OCI-LY7 (cell line): ENCODE measurements at regions not wholly inside any gene's neighbourhood (a gene's known extent, or its start where the extent isn't known, plus 50 kb on each side); places are given as distances from the start of the nearest gene placed in this dataset.

Experiments
- BruUV-seq: library from RNA; stranded (reverse); fragments of 400-500 nt; replicated peaks from 2 replicates; lab custom pipeline; 2021; lab: Mats Ljungman, UMichigan
- CTCF ChIA-PET: fragments of 300-600 bp; sonication (Branson Sonifier 250); formaldehyde crosslinking; loops from one replicate; lab custom pipeline; 2022; ENCODE audit warnings: antibody characterized with exemption; ENCODE audit not compliant: unreplicated experiment; lab: Charles Lee
- POLR2A ChIA-PET: fragments of 300-600 bp; sonication (Branson Sonifier 250); formaldehyde crosslinking; loops from one replicate; lab custom pipeline; 2022; ENCODE audit warnings: antibody characterized with exemption; lab: Charles Lee
- DNase-seq: peaks from one replicate; pipeline ENCODE4 v3.0.0-alpha.2; 2015; ENCODE audit warnings: low spot score
- H2AFZ ChIP-seq: fragments of 200-600 bp; sonication (generic), shearing (Covaris generic); 2 replicates; pipeline ENCODE4 v1.6.1; 2014; ENCODE audit warnings: mild to moderate bottlenecking, antibody characterized with exemption, low read length, moderate library complexity
- H3K27ac ChIP-seq: fragments of 200-600 bp; sonication (generic); 2 replicates; pipeline ENCODE4 v1.5.1; 2014; ENCODE audit warnings: mixed run types, low read depth, mild to moderate bottlenecking, moderate library complexity, low read length, inconsistent platforms; ENCODE audit not compliant: poor library complexity, severe bottlenecking
- H3K36me3 ChIP-seq: fragments of 200-600 bp; sonication (generic); 2 replicates; pipeline ENCODE4 v1.6.1; 2014; ENCODE audit warnings: mild to moderate bottlenecking, antibody characterized with exemption, low read length, moderate library complexity, mixed read lengths; ENCODE audit not compliant: insufficient read depth
- H3K4me1 ChIP-seq: fragments of 200-600 bp; sonication (generic); 2 replicates; pipeline ENCODE4 v1.5.1; 2014; ENCODE audit warnings: mild to moderate bottlenecking, low read length; ENCODE audit not compliant: insufficient read depth, poor library complexity, severe bottlenecking
- H3K4me2 ChIP-seq: fragments of 200-600 bp; sonication (generic); 2 replicates; pipeline ENCODE4 v1.6.1; 2014; ENCODE audit warnings: mild to moderate bottlenecking, low read length
- H3K4me3 ChIP-seq: fragments of 200-600 bp; sonication (generic); 2 replicates; pipeline ENCODE4 v1.5.1; 2014; ENCODE audit warnings: mild to moderate bottlenecking, low read depth, low read length; ENCODE audit not compliant: poor library complexity, severe bottlenecking
- H3K79me2 ChIP-seq: fragments of 200-600 bp; sonication (generic); 2 replicates; pipeline ENCODE4 v1.6.1; 2016; ENCODE audit warnings: low read depth, mild to moderate bottlenecking, low read length, moderate library complexity, mixed read lengths; ENCODE audit not compliant: insufficient read depth
- H3K9me2 ChIP-seq: fragments of 200-600 bp; sonication (generic); 2 replicates; pipeline ENCODE4 v1.6.1; 2016; ENCODE audit warnings: mild to moderate bottlenecking, low read length, mixed read lengths; ENCODE audit not compliant: insufficient read depth
- H3K9me3 ChIP-seq: fragments of 200-600 bp; sonication (generic); 2 replicates; pipeline ENCODE4 v1.6.1; 2014; ENCODE audit warnings: mild to moderate bottlenecking, mixed run types, low read length, mixed read lengths
- H4K20me1 ChIP-seq: fragments of 200-600 bp; sonication (generic); 2 replicates; pipeline ENCODE4 v1.6.1; 2014; ENCODE audit warnings: mild to moderate bottlenecking, antibody characterized with exemption, low read length, moderate library complexity, mixed read lengths; ENCODE audit not compliant: insufficient read depth
- EZH2phosphoT487 ChIP-seq: fragments of 200-600 bp; sonication (generic); IDR thresholded peaks from 2 replicates; pipeline ENCODE4 v1.6.1; 2018; ENCODE audit warnings: low read depth, borderline replicate concordance, mild to moderate bottlenecking, mixed run types, antibody characterized with exemption, low read length, moderate library complexity, mixed read lengths
- intact Hi-C: fragments of 100-400 bp; cut with micrococcal nuclease; formaldehyde crosslinking; loops from one replicate; pipeline ENCODE4 v1.10.0; 2022; ENCODE audit not compliant: unreplicated experiment
- TF ChIP-seq, protein P1 (sequence below): fragments of 200-600 bp; sonication (generic); conservative IDR thresholded peaks from 2 replicates; pipeline ENCODE4 v1.5.1; 2014; ENCODE audit warnings: mild to moderate bottlenecking, antibody characterized with exemption, low read length, moderate library complexity, mixed read lengths

GRCh38 chrX:5810636-5811035 lies 418.0 kb downstream of the NLGN4X start:
- Histone ChIP-seq H3K9me3 (no peaks in the 10 kb centered on the region), H3K36me3 (no peaks in the 10 kb centered on the region), H3K4me3 (no peak overlapping the region), H3K9me2 (no peaks in the 10 kb centered on the region), H2AFZ (no peak overlapping the region), H3K79me2 (no peaks in the 10 kb centered on the region), H3K4me2 (no peak overlapping the region), H3K4me1 (no peaks in the 10 kb centered on the region), H4K20me1 (no peaks in the 10 kb centered on the region), H3K27ac (no peak overlapping the region)
- ChIA-PET CTCF (no interaction called here), POLR2A (no interaction called here)
- BruUV-seq = no TSS peak
- TF ChIP-seq EZH2phosphoT487 = no peak
- TF ChIP-seq, protein P1, sequence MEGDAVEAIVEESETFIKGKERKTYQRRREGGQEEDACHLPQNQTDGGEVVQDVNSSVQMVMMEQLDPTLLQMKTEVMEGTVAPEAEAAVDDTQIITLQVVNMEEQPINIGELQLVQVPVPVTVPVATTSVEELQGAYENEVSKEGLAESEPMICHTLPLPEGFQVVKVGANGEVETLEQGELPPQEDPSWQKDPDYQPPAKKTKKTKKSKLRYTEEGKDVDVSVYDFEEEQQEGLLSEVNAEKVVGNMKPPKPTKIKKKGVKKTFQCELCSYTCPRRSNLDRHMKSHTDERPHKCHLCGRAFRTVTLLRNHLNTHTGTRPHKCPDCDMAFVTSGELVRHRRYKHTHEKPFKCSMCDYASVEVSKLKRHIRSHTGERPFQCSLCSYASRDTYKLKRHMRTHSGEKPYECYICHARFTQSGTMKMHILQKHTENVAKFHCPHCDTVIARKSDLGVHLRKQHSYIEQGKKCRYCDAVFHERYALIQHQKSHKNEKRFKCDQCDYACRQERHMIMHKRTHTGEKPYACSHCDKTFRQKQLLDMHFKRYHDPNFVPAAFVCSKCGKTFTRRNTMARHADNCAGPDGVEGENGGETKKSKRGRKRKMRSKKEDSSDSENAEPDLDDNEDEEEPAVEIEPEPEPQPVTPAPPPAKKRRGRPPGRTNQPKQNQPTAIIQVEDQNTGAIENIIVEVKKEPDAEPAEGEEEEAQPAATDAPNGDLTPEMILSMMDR = no peak
- no peak for DNase-seq
- intact Hi-C loops = no loop called here

DNA sequence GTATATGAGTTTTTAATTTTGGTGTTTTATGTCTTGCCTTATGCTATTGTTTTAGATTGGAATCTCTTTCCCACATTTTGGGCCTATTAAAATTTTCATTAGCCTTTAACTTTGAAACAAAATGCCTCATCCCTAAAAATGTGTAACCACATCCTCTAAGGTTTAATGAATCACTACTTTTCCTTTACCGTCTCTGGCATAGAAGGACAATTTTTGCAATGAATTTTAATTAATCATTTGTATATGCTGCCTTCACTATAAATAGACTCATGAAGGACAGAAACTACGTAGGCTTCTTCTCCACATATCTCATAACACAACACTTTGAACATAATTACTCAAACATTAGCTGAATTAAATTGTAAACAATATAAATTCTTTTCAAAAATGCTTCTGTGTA lies 421.5 kb downstream of the NLGN4X start:
- CTCF ChIA-PET = no interaction called here
- no peaks in the 10 kb centered on the region for H3K36me3 ChIP-seq
- no TSS peak for BruUV-seq
- intact Hi-C loops = no loop called here
- no peaks in the 10 kb centered on the region for H4K20me1 ChIP-seq
- no peak for DNase-seq
- H3K79me2 ChIP-seq = no peaks in the 10 kb centered on the region
- no peak for TF ChIP-seq EZH2phosphoT487
- TF ChIP-seq, protein P1 = no peak
- no peaks in the 10 kb centered on the region for H3K9me3 ChIP-seq
- no peaks in the 10 kb centered on the region for H3K9me2 ChIP-seq
- no peak overlapping the region for H3K27ac ChIP-seq
- no peak overlapping the region for H3K4me3 ChIP-seq
- POLR2A ChIA-PET = no interaction called here
- H3K4me2 ChIP-seq = no peak overlapping the region
- H2AFZ ChIP-seq = no peak overlapping the region
- H3K4me1 ChIP-seq = no peaks in the 10 kb centered on the region

DNA sequence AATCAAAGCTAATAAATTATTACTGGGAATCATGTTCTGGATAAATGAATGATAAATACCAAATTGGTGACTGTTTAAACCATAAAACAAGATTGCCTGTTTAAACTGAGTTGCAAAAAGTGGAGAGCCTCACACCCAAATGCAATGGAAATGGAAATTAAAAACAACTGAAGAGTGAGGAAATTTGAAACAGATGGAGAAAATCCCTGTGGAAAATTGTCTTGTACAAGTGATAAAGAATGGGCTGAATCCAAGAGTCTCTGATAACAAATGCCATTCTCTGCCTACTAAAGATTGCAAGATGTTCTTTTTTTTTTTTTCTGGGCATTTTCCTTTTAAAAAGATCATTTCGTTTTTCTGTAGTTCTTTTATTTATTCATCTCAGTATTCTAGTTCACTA lies 426.3 kb downstream of the NLGN4X start:
- intact Hi-C loops = no loop called here
- BruUV-seq = no TSS peak
- H3K4me1 ChIP-seq = no peaks in the 10 kb centered on the region
- H3K9me2 ChIP-seq = no peaks in the 10 kb centered on the region
- no peaks in the 10 kb centered on the region for H3K9me3 ChIP-seq
- H3K79me2 ChIP-seq = no peaks in the 10 kb centered on the region
- no peak for DNase-seq
- POLR2A ChIA-PET = interaction anchor here (1.4 kb wide), 1 partner anchor 21 kb away, joined by 4 read pairs; no protein-coding TSS in a partner anchor
- no peak for TF ChIP-seq EZH2phosphoT487
- TF ChIP-seq, protein P1 = no peak
- CTCF ChIA-PET = no interaction called here
- no peak overlapping the region for H2AFZ ChIP-seq
- H4K20me1 ChIP-seq = no peaks in the 10 kb centered on the region
- no peak overlapping the region for H3K4me3 ChIP-seq
- no peak overlapping the region for H3K27ac ChIP-seq
- no peaks in the 10 kb centered on the region for H3K36me3 ChIP-seq
- no peak overlapping the region for H3K4me2 ChIP-seq
